HEK293 (cell line): ENCODE measurements at regions not wholly inside any gene's neighbourhood (a gene's known extent, or its start where the extent isn't known, plus 50 kb on each side); places are given as distances from the start of the nearest gene placed in this dataset.

ENCODE experiments used
- CTCF ChIA-PET: fragments of 350-600 bp; formaldehyde crosslinking; extraction: SDS; loops from one replicate; lab custom pipeline; 2021; ENCODE audit warnings: antibody characterized with exemption; lab: Yijun Ruan, JAX
- POLR2A ChIA-PET: fragments of 300-600 bp; formaldehyde crosslinking; extraction: SDS; loops from one replicate; lab custom pipeline; 2020; ENCODE audit warnings: antibody characterized with exemption, inconsistent platforms; lab: Yijun Ruan, JAX
- H3K27ac ChIP-seq: fragments of 200-500 bp; sonication (Bioruptor generic); 2 replicates; pipeline ENCODE4 v1.5.1; 2014; ENCODE audit warnings: low read depth, low read length, control low read depth, inconsistent platforms; ENCODE audit errors: extremely low read depth
- H3K36me3 ChIP-seq, 2 experiments: fragments of 200-500 bp in 1 of 2; sonication (Bioruptor generic) in 1 of 2; 1 replicate in 1 of 2; 2 replicates in 1 of 2; pipeline ENCODE4 v1.5.1; 2014 to 2017; ENCODE audit warnings: inconsistent platforms in 2 of 2, low read length in 2 of 2; ENCODE audit not compliant: control insufficient read depth in 2 of 2, insufficient read depth in 1 of 2
- H3K4me1 ChIP-seq: fragments of 200-500 bp; sonication (Bioruptor generic); 2 replicates; pipeline ENCODE4 v1.5.1; 2014; ENCODE audit warnings: mild to moderate bottlenecking, low read length, inconsistent platforms; ENCODE audit not compliant: control insufficient read depth, insufficient read depth
- H3K4me3 ChIP-seq: 2 replicates; pipeline ENCODE4 v1.5.1; 2011; ENCODE audit warnings: low read depth, mild to moderate bottlenecking, control low read depth, low read length, moderate library complexity
- H3K9me3 ChIP-seq: fragments of 200-500 bp; sonication (Bioruptor generic); 2 replicates; pipeline ENCODE4 v1.5.1; 2014; ENCODE audit warnings: low read depth, low read length, inconsistent platforms; ENCODE audit not compliant: control insufficient read depth, insufficient read depth
- SCRT1 ChIP-seq: fragments of 450-650 bp; formaldehyde crosslinking; IDR thresholded peaks from 2 replicates; pipeline ENCODE4 v1.5.1; 2016; ENCODE audit warnings: missing biosample characterization, missing genetic modification characterization, borderline replicate concordance
- ZNF112 ChIP-seq: fragments of 450-650 bp; formaldehyde crosslinking; IDR thresholded peaks from 2 replicates; pipeline ENCODE4 v1.5.0; 2017; ENCODE audit warnings: missing biosample characterization, missing genetic modification characterization
- ZNF146 ChIP-seq: fragments of 450-650 bp; formaldehyde crosslinking; IDR thresholded peaks from 2 replicates; pipeline ENCODE4 v1.5.1; 2016; ENCODE audit warnings: missing biosample characterization, missing genetic modification characterization
- ZNF658 ChIP-seq: fragments of 450-650 bp; formaldehyde crosslinking; IDR thresholded peaks from 2 replicates; pipeline ENCODE4; 2016; ENCODE audit warnings: missing biosample characterization, missing genetic modification characterization
- TF ChIP-seq, protein P1 (sequence below): fragments of 450-650 bp; formaldehyde crosslinking; IDR thresholded peaks from 2 replicates; pipeline ENCODE4 v1.5.1; 2016; ENCODE audit warnings: missing biosample characterization, missing genetic modification characterization
- TF ChIP-seq, protein P2 (sequence below): fragments of 450-650 bp; formaldehyde crosslinking; conservative IDR thresholded peaks from 2 replicates; pipeline ENCODE4 v1.5.1; 2016; ENCODE audit warnings: low read depth, missing biosample characterization, missing genetic modification characterization
- TF ChIP-seq, protein P3 (sequence below): fragments of 450-650 bp; formaldehyde crosslinking; IDR thresholded peaks from 2 replicates; pipeline ENCODE4 v1.5.1; 2017; ENCODE audit warnings: missing biosample characterization, mild to moderate bottlenecking, missing genetic modification characterization, moderate library complexity
- TF ChIP-seq, protein P4 (sequence below): fragments of 450-650 bp; formaldehyde crosslinking; conservative IDR thresholded peaks from 2 replicates; pipeline ENCODE4 v1.5.1; 2016; ENCODE audit warnings: low read depth, missing biosample characterization, missing genetic modification characterization
- TF ChIP-seq, protein P5 (sequence below): fragments of 450-650 bp; formaldehyde crosslinking; IDR thresholded peaks from 2 replicates; pipeline ENCODE4 v1.5.0; 2017; ENCODE audit warnings: missing biosample characterization, missing genetic modification characterization, borderline replicate concordance
- TF ChIP-seq, protein P6 (sequence below): fragments of 450-650 bp; formaldehyde crosslinking; IDR thresholded peaks from 2 replicates; pipeline ENCODE4 v1.5.1; 2016; ENCODE audit warnings: missing biosample characterization, missing genetic modification characterization

DNA sequence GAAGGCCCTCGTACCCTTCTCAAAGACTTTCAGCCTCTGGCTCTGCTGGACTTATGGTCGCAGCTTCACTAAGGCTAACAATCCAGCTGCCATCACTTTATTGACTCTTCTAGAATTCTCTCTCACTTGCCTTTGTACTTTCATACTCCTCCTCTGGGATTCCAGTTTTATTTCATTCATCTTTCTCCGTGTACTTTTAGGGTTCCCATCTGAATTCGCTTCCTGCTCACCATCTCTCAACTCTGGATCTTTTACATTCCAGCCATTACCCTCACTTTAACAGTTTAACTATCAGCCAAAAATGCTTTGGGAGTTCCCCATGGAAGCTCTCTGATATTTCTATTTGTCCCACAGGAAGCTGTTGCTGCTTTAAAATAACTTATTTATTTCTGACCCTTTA is 149.3 kb upstream of the KL start (continued):
- TF ChIP-seq ZNF658 (tag by site-specific recombination) (no peak), ZNF146 (tag by site-specific recombination) (no peak)

DNA sequence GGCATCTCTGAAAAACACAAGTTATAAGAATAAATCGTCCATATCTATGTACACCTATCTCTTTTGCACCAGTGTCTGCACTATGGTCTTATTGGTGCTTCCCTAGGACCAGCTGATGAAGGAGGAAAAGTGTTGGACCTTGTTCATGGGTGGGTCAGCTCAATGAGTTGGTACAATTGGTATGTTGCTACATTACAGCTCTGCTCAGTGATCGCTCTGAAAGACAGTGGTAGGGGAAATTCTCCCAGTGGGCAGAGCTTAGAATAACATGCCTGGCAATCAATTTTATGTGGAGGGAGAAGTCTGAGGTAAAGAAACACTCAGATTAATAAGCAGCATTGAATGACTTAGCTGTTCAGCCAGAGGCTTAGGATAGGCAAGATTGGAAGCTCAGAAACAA is 138.7 kb upstream of the KL start:
- Histone ChIP-seq H3K4me1 (peaks cover 6% of the 10 kb centered on the region), H3K27ac (no peak overlapping the region), H3K36me3 (no peaks in the 10 kb centered on the region), H3K4me3 (no peak overlapping the region), H3K9me3 (no peaks in the 10 kb centered on the region)
- ChIA-PET POLR2A (no interaction called here), CTCF (no interaction called here)
- TF ChIP-seq SCRT1 (tag by site-specific recombination): no peak
- TF ChIP-seq ZNF658 (tag by site-specific recombination): no peak
- TF ChIP-seq ZNF112 (tag by site-specific recombination): no peak
- TF ChIP-seq, protein P1, sequence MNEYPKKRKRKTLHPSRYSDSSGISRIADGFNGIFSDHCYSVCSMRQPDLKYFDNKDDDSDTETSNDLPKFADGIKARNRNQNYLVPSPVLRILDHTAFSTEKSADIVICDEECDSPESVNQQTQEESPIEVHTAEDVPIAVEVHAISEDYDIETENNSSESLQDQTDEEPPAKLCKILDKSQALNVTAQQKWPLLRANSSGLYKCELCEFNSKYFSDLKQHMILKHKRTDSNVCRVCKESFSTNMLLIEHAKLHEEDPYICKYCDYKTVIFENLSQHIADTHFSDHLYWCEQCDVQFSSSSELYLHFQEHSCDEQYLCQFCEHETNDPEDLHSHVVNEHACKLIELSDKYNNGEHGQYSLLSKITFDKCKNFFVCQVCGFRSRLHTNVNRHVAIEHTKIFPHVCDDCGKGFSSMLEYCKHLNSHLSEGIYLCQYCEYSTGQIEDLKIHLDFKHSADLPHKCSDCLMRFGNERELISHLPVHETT (tag by site-specific recombination): no peak
- TF ChIP-seq, protein P2, sequence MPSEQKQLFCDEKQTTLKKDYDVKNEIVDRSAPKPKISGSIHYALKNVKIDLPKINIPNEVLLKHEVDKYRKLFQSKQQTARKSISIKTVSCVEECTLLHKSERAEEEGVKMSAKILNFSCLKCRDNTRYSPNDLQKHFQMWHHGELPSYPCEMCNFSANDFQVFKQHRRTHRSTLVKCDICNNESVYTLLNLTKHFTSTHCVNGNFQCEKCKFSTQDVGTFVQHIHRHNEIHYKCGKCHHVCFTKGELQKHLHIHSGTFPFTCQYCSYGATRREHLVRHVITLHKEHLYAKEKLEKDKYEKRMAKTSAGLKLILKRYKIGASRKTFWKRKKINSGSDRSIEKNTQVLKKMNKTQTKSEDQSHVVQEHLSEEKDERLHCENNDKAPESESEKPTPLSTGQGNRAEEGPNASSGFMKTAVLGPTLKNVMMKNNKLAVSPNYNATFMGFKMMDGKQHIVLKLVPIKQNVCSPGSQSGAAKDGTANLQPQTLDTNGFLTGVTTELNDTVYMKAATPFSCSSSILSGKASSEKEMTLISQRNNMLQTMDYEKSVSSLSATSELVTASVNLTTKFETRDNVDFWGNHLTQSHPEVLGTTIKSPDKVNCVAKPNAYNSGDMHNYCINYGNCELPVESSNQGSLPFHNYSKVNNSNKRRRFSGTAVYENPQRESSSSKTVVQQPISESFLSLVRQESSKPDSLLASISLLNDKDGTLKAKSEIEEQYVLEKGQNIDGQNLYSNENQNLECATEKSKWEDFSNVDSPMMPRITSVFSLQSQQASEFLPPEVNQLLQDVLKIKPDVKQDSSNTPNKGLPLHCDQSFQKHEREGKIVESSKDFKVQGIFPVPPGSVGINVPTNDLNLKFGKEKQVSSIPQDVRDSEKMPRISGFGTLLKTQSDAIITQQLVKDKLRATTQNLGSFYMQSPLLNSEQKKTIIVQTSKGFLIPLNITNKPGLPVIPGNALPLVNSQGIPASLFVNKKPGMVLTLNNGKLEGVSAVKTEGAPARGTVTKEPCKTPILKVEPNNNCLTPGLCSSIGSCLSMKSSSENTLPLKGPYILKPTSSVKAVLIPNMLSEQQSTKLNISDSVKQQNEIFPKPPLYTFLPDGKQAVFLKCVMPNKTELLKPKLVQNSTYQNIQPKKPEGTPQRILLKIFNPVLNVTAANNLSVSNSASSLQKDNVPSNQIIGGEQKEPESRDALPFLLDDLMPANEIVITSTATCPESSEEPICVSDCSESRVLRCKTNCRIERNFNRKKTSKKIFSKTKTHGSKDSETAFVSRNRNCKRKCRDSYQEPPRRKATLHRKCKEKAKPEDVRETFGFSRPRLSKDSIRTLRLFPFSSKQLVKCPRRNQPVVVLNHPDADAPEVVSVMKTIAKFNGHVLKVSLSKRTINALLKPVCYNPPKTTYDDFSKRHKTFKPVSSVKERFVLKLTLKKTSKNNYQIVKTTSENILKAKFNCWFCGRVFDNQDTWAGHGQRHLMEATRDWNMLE: no peak
- TF ChIP-seq, protein P3, sequence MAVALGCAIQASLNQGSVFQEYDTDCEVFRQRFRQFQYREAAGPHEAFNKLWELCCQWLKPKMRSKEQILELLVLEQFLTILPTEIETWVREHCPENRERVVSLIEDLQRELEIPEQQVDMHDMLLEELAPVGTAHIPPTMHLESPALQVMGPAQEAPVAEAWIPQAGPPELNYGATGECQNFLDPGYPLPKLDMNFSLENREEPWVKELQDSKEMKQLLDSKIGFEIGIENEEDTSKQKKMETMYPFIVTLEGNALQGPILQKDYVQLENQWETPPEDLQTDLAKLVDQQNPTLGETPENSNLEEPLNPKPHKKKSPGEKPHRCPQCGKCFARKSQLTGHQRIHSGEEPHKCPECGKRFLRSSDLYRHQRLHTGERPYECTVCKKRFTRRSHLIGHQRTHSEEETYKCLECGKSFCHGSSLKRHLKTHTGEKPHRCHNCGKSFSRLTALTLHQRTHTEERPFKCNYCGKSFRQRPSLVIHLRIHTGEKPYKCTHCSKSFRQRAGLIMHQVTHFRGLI (tag by site-specific recombination): no peak
- TF ChIP-seq, protein P4, sequence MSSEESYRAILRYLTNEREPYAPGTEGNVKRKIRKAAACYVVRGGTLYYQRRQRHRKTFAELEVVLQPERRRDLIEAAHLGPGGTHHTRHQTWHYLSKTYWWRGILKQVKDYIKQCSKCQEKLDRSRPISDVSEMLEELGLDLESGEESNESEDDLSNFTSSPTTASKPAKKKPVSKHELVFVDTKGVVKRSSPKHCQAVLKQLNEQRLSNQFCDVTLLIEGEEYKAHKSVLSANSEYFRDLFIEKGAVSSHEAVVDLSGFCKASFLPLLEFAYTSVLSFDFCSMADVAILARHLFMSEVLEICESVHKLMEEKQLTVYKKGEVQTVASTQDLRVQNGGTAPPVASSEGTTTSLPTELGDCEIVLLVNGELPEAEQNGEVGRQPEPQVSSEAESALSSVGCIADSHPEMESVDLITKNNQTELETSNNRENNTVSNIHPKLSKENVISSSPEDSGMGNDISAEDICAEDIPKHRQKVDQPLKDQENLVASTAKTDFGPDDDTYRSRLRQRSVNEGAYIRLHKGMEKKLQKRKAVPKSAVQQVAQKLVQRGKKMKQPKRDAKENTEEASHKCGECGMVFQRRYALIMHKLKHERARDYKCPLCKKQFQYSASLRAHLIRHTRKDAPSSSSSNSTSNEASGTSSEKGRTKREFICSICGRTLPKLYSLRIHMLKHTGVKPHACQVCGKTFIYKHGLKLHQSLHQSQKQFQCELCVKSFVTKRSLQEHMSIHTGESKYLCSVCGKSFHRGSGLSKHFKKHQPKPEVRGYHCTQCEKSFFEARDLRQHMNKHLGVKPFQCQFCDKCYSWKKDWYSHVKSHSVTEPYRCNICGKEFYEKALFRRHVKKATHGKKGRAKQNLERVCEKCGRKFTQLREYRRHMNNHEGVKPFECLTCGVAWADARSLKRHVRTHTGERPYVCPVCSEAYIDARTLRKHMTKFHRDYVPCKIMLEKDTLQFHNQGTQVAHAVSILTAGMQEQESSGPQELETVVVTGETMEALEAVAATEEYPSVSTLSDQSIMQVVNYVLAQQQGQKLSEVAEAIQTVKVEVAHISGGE (tag by site-specific recombination): no peak
- TF ChIP-seq, protein P5, sequence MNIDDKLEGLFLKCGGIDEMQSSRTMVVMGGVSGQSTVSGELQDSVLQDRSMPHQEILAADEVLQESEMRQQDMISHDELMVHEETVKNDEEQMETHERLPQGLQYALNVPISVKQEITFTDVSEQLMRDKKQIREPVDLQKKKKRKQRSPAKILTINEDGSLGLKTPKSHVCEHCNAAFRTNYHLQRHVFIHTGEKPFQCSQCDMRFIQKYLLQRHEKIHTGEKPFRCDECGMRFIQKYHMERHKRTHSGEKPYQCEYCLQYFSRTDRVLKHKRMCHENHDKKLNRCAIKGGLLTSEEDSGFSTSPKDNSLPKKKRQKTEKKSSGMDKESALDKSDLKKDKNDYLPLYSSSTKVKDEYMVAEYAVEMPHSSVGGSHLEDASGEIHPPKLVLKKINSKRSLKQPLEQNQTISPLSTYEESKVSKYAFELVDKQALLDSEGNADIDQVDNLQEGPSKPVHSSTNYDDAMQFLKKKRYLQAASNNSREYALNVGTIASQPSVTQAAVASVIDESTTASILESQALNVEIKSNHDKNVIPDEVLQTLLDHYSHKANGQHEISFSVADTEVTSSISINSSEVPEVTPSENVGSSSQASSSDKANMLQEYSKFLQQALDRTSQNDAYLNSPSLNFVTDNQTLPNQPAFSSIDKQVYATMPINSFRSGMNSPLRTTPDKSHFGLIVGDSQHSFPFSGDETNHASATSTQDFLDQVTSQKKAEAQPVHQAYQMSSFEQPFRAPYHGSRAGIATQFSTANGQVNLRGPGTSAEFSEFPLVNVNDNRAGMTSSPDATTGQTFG (tag by site-specific recombination): no peak
- TF ChIP-seq, protein P6, sequence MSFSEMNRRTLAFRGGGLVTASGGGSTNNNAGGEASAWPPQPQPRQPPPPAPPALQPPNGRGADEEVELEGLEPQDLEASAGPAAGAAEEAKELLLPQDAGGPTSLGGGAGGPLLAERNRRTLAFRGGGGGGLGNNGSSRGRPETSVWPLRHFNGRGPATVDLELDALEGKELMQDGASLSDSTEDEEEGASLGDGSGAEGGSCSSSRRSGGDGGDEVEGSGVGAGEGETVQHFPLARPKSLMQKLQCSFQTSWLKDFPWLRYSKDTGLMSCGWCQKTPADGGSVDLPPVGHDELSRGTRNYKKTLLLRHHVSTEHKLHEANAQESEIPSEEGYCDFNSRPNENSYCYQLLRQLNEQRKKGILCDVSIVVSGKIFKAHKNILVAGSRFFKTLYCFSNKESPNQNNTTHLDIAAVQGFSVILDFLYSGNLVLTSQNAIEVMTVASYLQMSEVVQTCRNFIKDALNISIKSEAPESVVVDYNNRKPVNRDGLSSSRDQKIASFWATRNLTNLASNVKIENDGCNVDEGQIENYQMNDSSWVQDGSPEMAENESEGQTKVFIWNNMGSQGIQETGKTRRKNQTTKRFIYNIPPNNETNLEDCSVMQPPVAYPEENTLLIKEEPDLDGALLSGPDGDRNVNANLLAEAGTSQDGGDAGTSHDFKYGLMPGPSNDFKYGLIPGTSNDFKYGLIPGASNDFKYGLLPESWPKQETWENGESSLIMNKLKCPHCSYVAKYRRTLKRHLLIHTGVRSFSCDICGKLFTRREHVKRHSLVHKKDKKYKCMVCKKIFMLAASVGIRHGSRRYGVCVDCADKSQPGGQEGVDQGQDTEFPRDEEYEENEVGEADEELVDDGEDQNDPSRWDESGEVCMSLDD (tag by site-specific recombination): no peak
- TF ChIP-seq, all 188 proteins: peak for 0
